Muscle of back (tissue), 3 donors: ENCODE measurements at regions not wholly inside any gene's neighbourhood (a gene's known extent, or its start where the extent isn't known, plus 50 kb on each side); places are given as distances from the start of the nearest gene placed in this dataset.
"Not testable (repeated sequence)": the region's sequence is repeated elsewhere in the genome, so short reads cannot be mapped to it uniquely, and the experiment has no call there.

ENCODE experiments used
- DNase-seq, 3 donors: peaks; one replicate each; pipeline versions ENCODE4 v3.0.0 to v3.0.0-alpha.2; 2013

DNA sequence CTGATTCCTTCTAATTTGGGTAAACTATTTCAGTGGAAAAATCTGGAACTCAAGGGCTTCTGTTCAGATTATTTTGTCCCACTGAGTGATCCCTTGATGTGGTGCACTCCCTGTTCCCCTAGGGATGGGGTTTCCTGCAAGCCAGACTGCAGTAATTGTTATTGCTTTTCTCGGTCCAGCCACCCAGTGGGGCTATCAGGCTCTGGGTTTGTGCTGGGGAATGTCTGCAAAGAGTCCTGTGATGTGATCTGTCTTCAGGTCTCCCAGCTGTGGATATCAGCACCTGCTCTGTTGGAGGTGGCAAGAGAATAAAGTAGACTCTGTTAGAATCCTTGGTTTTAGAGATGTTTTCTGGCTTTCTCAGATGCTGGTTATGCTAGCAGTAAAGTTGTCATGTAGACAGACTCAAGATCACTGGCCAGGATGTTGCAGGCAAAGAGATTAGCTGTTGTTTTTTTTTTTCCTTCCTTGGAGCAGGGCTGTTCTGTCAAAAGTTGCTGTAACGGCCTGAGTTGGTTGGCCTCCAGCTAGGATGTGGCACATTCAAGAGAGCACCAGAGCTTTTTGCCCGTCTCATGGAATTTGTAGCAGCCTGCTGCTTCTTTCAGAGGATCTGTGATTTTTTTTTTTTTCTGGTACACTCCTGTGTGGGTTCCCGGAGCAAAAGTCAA, 1314.0 kb downstream of the PCDH19 start:
- DNase-seq: no peak

- no peak for DNase-seq
Observed at GRCh38 chrX:99091459-99091858, 1318.6 kb downstream of the PCDH19 start.

GRCh38 chrX:99078301-99078700, 1331.8 kb downstream of the PCDH19 start:
- no peak for DNase-seq

DNA sequence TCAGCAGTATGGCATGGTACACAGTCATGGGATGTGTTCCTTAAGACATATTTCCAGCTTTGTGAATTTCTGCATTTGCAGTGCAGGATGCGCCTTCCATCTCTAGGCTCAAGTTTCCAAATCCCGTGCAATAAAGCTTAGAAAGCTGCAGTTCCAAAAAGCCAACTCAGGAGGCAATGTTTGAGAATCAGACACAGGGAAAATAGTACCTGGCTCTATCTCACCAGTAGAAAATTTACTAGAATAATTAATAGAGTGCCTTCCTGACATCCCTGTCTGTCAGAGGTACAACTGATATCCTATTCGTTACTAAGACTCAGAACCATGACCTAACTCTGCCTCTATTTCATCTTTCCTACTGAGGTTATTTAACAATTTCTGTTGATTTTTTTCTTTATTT, 1333.0 kb downstream of the PCDH19 start:
- DNase-seq: no peak

GRCh38 chrX:99073551-99073950, 1336.5 kb downstream of the PCDH19 start:
- DNase-seq: peak in 2 of 3 donors; percentile 14 to 37

DNA sequence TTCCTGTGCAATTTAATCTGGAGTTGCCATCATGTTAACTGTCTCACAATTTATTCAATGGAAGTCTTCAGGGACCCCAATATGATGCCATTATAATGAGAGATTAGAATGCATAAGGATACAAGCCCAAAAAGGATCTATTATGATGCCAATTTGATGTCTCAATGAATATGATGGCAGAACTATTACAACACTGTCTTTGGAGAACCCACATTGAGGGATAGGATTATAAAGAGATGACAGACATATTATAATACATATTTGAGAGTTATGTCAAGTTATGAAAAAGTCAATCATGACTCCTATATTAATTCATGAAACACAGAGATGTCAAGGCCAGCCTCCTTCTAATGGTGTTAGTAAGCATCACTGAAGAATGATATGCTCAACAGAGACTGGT, 1358.4 kb downstream of the PCDH19 start:
- no peak for DNase-seq

DNA sequence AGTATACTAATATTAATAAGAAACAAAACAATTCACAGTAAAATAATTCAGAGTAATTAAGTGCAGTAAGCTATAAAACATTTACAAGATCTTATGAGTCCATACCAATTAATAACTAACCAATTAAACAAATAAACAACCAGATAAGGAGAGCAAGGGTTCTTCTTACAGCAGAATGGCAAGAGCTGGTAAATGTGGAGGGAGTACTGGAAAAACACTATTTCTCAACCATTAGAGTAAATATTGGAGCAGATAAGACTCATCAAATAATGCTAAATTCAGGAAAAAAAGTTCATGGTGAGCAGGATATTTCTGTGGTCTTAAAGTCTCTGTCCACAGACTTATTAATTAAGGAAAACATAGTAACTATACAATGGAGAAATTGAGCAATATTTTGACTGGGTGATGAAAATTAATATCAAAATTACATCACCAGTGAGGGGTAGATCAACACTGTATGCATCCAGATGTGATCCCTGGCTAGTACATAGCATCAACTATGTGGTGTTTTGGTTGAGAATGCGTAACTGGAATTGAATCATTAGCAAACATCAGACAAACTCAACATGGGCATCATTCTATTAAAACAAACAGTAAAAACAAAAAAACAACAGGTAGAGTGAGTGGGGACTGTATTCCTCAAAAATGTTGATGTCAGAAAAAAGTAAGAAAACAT, 1376.7 kb downstream of the PCDH19 start:
- no peak for DNase-seq

DNA sequence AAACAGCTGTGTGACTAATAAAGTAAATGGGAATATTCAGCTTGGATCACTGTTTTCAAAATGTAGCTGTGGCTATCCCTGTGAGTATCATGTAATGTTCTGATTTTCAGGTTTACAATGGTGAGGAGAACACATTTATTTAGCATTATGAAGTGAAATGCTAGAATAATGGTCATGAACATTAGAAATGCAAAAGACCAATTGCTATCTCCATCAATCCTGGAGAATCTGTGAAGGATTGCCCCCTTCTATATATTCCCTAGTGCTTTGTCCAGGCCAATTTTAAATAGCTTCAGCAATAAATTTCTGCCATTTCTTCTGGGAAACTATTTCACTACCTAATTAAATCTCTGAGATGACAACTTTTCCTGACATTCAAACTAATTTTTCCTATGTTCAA, 1399.1 kb downstream of the PCDH19 start:
- DNase-seq: no peak

- DNase-seq: no peak
Observed at GRCh38 chrX:99001286-99001685, 1408.8 kb downstream of the PCDH19 start.

DNA sequence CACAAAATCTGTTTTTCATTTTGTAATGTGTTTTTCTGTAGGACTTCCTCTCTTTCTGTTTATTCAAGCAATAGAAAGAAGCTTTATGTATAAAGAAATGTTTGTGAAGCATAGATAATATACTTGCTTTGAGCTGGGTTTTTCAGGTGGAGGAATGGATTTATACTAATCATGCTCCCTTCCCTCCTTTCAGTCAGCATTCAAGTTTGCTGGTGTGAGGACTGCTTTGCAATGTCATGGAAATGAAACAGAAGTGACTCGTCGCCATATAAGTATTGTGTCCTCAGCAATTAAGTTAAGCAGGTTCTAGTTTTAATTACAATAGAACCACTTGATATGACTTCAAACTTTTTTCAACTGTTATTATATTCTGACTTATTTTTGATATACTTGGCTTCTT, 1447.1 kb downstream of the PCDH19 start:
- no peak for DNase-seq

DNA sequence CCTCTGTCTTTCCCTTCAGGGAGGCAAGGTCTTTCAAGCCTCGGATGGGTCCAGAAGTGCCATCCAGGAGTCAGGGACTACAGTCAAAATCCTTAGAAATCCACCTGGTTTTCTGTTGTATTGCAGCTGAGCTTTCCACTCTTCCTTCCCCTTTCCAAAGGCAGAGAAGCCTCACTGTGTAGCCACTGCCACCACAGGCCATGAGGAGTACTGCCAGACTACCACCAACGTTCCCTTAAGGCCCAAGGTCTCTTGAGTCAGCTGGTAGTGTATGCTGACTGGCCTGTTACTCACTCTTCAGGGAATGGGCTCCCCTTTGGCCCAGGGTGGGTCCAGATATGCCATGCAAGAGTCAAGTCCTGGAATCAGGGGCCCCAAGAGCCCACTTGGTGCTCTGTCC, 1454.1 kb downstream of the PCDH19 start:
- no peak for DNase-seq

GRCh38 chrX:98939456-98939855, 1470.6 kb downstream of the PCDH19 start:
- DNase-seq: peak in 2 of 3 donors; percentile 7 to 14

DNA sequence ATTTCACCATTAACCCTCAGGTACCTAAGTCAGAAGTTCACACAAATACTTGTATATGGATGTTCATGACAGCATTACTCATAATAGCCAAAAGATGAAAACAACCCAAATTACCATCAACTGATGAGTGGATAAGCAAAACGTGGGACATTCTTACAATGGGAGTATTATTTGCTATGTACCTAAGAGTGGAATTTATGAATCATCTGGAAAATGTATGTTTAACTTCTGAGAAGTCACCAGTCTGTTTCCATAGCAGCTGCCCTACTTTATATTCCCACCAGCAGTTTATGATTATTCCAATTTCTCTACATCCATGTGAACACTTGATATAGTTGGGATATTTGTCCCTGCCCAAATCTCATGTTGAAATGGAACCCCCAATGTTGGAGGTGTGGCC, 1478.9 kb downstream of the PCDH19 start:
- no peak for DNase-seq

DNA sequence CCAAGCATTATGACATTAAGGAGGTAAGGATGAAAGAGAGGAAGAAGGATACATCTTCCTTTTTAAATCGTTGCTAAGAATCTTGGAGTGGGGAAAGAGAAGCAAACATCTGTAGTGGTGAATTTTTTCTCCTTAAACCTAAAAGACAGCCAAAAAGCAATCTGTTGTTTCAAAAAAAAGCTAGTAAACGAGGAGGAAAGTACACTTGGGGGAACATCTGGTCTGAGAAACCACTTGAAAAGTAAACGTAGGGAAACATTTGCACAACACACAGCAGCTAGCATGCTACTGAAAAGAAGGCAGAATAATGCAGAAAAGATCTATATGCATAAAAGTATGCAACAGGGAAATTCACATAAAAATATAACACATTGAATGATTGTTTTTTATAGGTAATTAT, 1485.6 kb downstream of the PCDH19 start:
- peak; percentile 39 to 77 (median 46) for DNase-seq

GRCh38 chrX:98897191-98897590, 1512.9 kb downstream of the PCDH19 start:
- no peak for DNase-seq

DNA sequence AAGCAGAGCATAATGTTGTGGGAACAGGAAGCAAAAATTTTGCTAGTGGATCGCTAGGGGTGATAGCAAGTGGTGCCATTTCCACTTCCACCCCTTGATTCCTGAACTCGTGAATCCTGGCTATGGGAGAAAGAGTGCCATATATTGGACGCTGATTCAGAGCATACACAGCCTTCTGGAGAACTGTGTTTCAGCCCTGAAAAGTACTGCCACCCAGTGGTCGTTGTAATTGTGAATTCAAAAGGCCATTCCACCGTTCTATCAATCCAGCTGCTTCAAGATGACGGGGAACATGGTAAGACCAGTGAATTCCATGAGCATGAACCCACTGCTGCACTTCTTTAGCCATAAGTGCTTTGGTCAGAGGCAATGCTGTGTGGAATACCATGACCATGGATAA, 1559.4 kb downstream of the PCDH19 start:
- DNase-seq: not testable (repeated sequence)
